ENCODE measurements at regions not wholly inside any gene's neighbourhood (a gene's known extent, or its start where the extent isn't known, plus 50 kb on each side); places are given as distances from the start of the nearest gene placed in this dataset.

- ChIA-PET POLR2A (no interaction called here), CTCF (no interaction called here)
- Mint-ChIP-seq H3K27me3 (no peaks in the 10 kb centered on the region), H3K9me3 (peaks cover 7% of the 10 kb centered on the region), H3K27ac (no peak overlapping the region), H3K4me3 (no peak overlapping the region), H3K36me3 (ENCODE audit: low read depth) (no peaks in the 10 kb centered on the region), H3K4me1 (no peaks in the 10 kb centered on the region)
- intact Hi-C loops (cut with micrococcal nuclease): no loop called here
- DNase-seq: no peak
- no peak for ATAC-seq (ENCODE audit: low read depth)
- TF ChIP-seq CTCF (IDR thresholded peaks at IDR 0.05): no peak
Measured at GRCh38 chr6:48979806-48980205, 483.2 kb downstream of the MMUT start.

GRCh38 chr6:48979085-48979484 is 484.0 kb downstream of the MMUT start:
- Mint-ChIP-seq H3K4me3 (no peak overlapping the region), H3K9me3 (peaks cover 5% of the 10 kb centered on the region), H3K27ac (no peak overlapping the region), H3K36me3 (ENCODE audit: low read depth) (no peaks in the 10 kb centered on the region), H3K4me1 (no peaks in the 10 kb centered on the region), H3K27me3 (no peaks in the 10 kb centered on the region)
- CTCF ChIA-PET: no interaction called here
- POLR2A ChIA-PET: no interaction called here
- intact Hi-C loops (cut with micrococcal nuclease): no loop called here
- no peak for TF ChIP-seq CTCF (IDR thresholded peaks at IDR 0.05)
- no peak for ATAC-seq (ENCODE audit: low read depth)
- DNase-seq: no peak

GRCh38 chr6:48978016-48978415 is 485.0 kb downstream of the MMUT start:
- ChIA-PET POLR2A (no interaction called here), CTCF (no interaction called here)
- Mint-ChIP-seq H3K4me1 (no peaks in the 10 kb centered on the region), H3K4me3 (no peak overlapping the region), H3K9me3 (peaks cover 5% of the 10 kb centered on the region), H3K27ac (no peak overlapping the region), H3K27me3 (no peaks in the 10 kb centered on the region), H3K36me3 (ENCODE audit: low read depth) (no peaks in the 10 kb centered on the region)
- intact Hi-C loops (cut with micrococcal nuclease): no loop called here
- no peak for TF ChIP-seq CTCF (IDR thresholded peaks at IDR 0.05)
- DNase-seq (no peak), ATAC-seq (ENCODE audit: low read depth) (no peak)

- Mint-ChIP-seq H3K4me3 (no peak overlapping the region), H3K27ac (no peak overlapping the region), H3K27me3 (no peaks in the 10 kb centered on the region), H3K36me3 (ENCODE audit: low read depth) (no peaks in the 10 kb centered on the region), H3K4me1 (no peaks in the 10 kb centered on the region), H3K9me3 (peaks cover 5% of the 10 kb centered on the region)
- ATAC-seq (ENCODE audit: low read depth) (no peak), DNase-seq (no peak)
- ChIA-PET POLR2A (no interaction called here), CTCF (no interaction called here)
- intact Hi-C loops (cut with micrococcal nuclease): no loop called here
- TF ChIP-seq CTCF (IDR thresholded peaks at IDR 0.05): no peak
Measured at GRCh38 chr6:48977573-48977972, 485.5 kb downstream of the MMUT start.

GRCh38 chr6:48973491-48973890 is 489.6 kb downstream of the MMUT start:
- H3K27me3 Mint-ChIP-seq: no peaks in the 10 kb centered on the region
- no peak for ATAC-seq (ENCODE audit: low read depth)
- POLR2A ChIA-PET: no interaction called here

More at GRCh38 chr6:48973491-48973890, 489.6 kb downstream of the MMUT start:
- Mint-ChIP-seq H3K4me3 (no peak overlapping the region), H3K36me3 (ENCODE audit: low read depth) (no peaks in the 10 kb centered on the region), H3K4me1 (no peaks in the 10 kb centered on the region), H3K27ac (no peak overlapping the region), H3K9me3 (peaks cover 7% of the 10 kb centered on the region)
- intact Hi-C loops (cut with micrococcal nuclease): no loop called here
- CTCF ChIA-PET: no interaction called here
- TF ChIP-seq CTCF (IDR thresholded peaks at IDR 0.05): no peak
- DNase-seq: no peak
